Activated T-helper 1 cell treated with anti-CD3 and anti-CD28 coated beads, Interleukin-12 subunit alpha, Interleukin-12 subunit beta, Interleukin-2, Interleukin-4 antibody, amounts not matched to agents 30 ng/mL and 10 ng/mL and 1 ng/mL, durations not matched to agents 14 hours and 24 hours and 36 hours (primary cell): ENCODE measurements at regions not wholly inside any gene's neighbourhood (a gene's known extent, or its start where the extent isn't known, plus 50 kb on each side); places are given as distances from the start of the nearest gene placed in this dataset.

Experiments used
- DNase-seq: peaks from one replicate; pipeline ENCODE4 v3.0.0; 2021; ENCODE audit warnings: low spot score
- H3K27ac Mint-ChIP-seq: one replicate; pipeline ENCODE4 v1.8.0; 2021; ENCODE audit warnings: mild to moderate bottlenecking, mixed read lengths
- H3K27me3 Mint-ChIP-seq: one replicate; pipeline ENCODE4 v1.8.0; 2022; ENCODE audit warnings: mild to moderate bottlenecking, moderate library complexity, mixed read lengths; ENCODE audit not compliant: insufficient read depth
- H3K36me3 Mint-ChIP-seq: one replicate; pipeline ENCODE4 v1.8.0; 2021; ENCODE audit warnings: low read depth, mixed read lengths
- H3K4me1 Mint-ChIP-seq: one replicate; pipeline ENCODE4 v1.8.0; 2021; ENCODE audit warnings: low read depth, mixed read lengths
- H3K4me3 Mint-ChIP-seq: one replicate; pipeline ENCODE4 v1.8.0; 2021; ENCODE audit warnings: mild to moderate bottlenecking, moderate library complexity, mixed read lengths
- H3K9me3 Mint-ChIP-seq: one replicate; pipeline ENCODE4 v1.8.0; 2021; ENCODE audit warnings: mixed read lengths
- intact Hi-C: fragments of 100-400 bp; cut with micrococcal nuclease; formaldehyde crosslinking; loops from one replicate; pipeline ENCODE4 v1.15.1; 2024

- H3K27me3 Mint-ChIP-seq, result peaks cover 4% of the 10 kb centered on the region
Observed at GRCh38 chr11:10627816-10628215, 59.4 kb upstream of the LYVE1 start.

GRCh38 chr11:10627291-10627690, 58.8 kb upstream of the LYVE1 start:
- H3K27me3 Mint-ChIP-seq, result peaks cover 4% of the 10 kb centered on the region
- H3K27ac Mint-ChIP-seq, result no peak overlapping the region
- no peak overlapping the region for H3K4me3 Mint-ChIP-seq
- H3K4me1 Mint-ChIP-seq, result peaks cover 14% of the 10 kb centered on the region
- intact Hi-C loops, result no loop called here
- DNase-seq, result no peak
- H3K36me3 Mint-ChIP-seq, result no peaks in the 10 kb centered on the region
- H3K9me3 Mint-ChIP-seq, result no peaks in the 10 kb centered on the region

More at GRCh38 chr11:10627816-10628215, 59.4 kb upstream of the LYVE1 start:
- H3K4me1 Mint-ChIP-seq, result peaks cover 14% of the 10 kb centered on the region
- no peaks in the 10 kb centered on the region for H3K36me3 Mint-ChIP-seq
- H3K9me3 Mint-ChIP-seq, result no peaks in the 10 kb centered on the region
- no peak overlapping the region for H3K27ac Mint-ChIP-seq
- no peak for DNase-seq
- no peak overlapping the region for H3K4me3 Mint-ChIP-seq
- intact Hi-C loops, result no loop called here

GRCh38 chr11:10625982-10626311, 57.5 kb upstream of the LYVE1 start:
- DNase-seq, result no peak
- Mint-ChIP-seq H3K4me1 (peaks cover 14% of the 10 kb centered on the region), H3K27me3 (peaks cover 4% of the 10 kb centered on the region), H3K4me3 (no peak overlapping the region), H3K9me3 (no peaks in the 10 kb centered on the region), H3K27ac (no peak overlapping the region), H3K36me3 (no peaks in the 10 kb centered on the region)
- intact Hi-C loops, result no loop called here

- H3K27ac Mint-ChIP-seq, result no peak overlapping the region
- H3K36me3 Mint-ChIP-seq, result no peaks in the 10 kb centered on the region
- no peak overlapping the region for H3K4me3 Mint-ChIP-seq
- H3K27me3 Mint-ChIP-seq, result peaks cover 6% of the 10 kb centered on the region
- peaks cover 14% of the 10 kb centered on the region for H3K4me1 Mint-ChIP-seq
- intact Hi-C loops, result no loop called here
- DNase-seq, result no peak
- H3K9me3 Mint-ChIP-seq, result no peaks in the 10 kb centered on the region
Observed at GRCh38 chr11:10625281-10625981, 57.0 kb upstream of the LYVE1 start.

- Mint-ChIP-seq H3K4me3 (no peak overlapping the region), H3K36me3 (no peaks in the 10 kb centered on the region), H3K9me3 (no peaks in the 10 kb centered on the region), H3K27me3 (peaks cover 3% of the 10 kb centered on the region), H3K4me1 (peaks cover 14% of the 10 kb centered on the region), H3K27ac (peak overlapping the region; percentile 49)
- DNase-seq, result no peak
- intact Hi-C loops, result loop anchor here (1.0 kb wide), 1 partner anchor 111 kb away; no protein-coding TSS in a partner anchor
Observed at GRCh38 chr11:10623797-10624761, 55.6 kb upstream of the LYVE1 start.

- peaks cover 14% of the 10 kb centered on the region for H3K4me1 Mint-ChIP-seq
- no peak overlapping the region for H3K4me3 Mint-ChIP-seq
- H3K9me3 Mint-ChIP-seq, result no peaks in the 10 kb centered on the region
- H3K36me3 Mint-ChIP-seq, result no peaks in the 10 kb centered on the region
- H3K27ac Mint-ChIP-seq, result peak overlapping the region; percentile 66
- no peak for DNase-seq
- peaks cover 3% of the 10 kb centered on the region for H3K27me3 Mint-ChIP-seq
- intact Hi-C loops, result no loop called here
Observed at GRCh38 chr11:10622957-10623791, 54.7 kb upstream of the LYVE1 start.

GRCh38 chr11:10622108-10622507, 53.6 kb upstream of the LYVE1 start:
- no peaks in the 10 kb centered on the region for H3K9me3 Mint-ChIP-seq
- intact Hi-C loops, result no loop called here

GRCh38 chr11:10619131-10619680, 50.7 kb upstream of the LYVE1 start:
- no peak overlapping the region for H3K27ac Mint-ChIP-seq

More at GRCh38 chr11:10622108-10622507, 53.6 kb upstream of the LYVE1 start:
- Mint-ChIP-seq H3K4me1 (peaks cover 14% of the 10 kb centered on the region), H3K27me3 (peaks cover 10% of the 10 kb centered on the region), H3K27ac (peak overlapping the region; percentile 14), H3K36me3 (no peaks in the 10 kb centered on the region), H3K4me3 (no peak overlapping the region)
- DNase-seq, result no peak

GRCh38 chr11:10618490-10618889, 50.0 kb upstream of the LYVE1 start:
- H3K4me1 Mint-ChIP-seq, result peaks cover 7% of the 10 kb centered on the region
- H3K27me3 Mint-ChIP-seq, result peaks cover 10% of the 10 kb centered on the region
- H3K4me3 Mint-ChIP-seq, result no peak overlapping the region

More at GRCh38 chr11:10619131-10619680, 50.7 kb upstream of the LYVE1 start:
- Mint-ChIP-seq H3K36me3 (no peaks in the 10 kb centered on the region), H3K4me1 (peaks cover 14% of the 10 kb centered on the region), H3K4me3 (no peak overlapping the region), H3K27me3 (peaks cover 10% of the 10 kb centered on the region), H3K9me3 (no peaks in the 10 kb centered on the region)
- intact Hi-C loops, result no loop called here
- no peak for DNase-seq

More at GRCh38 chr11:10618490-10618889, 50.0 kb upstream of the LYVE1 start:
- Mint-ChIP-seq H3K36me3 (no peaks in the 10 kb centered on the region), H3K27ac (no peak overlapping the region), H3K9me3 (no peaks in the 10 kb centered on the region)
- DNase-seq, result no peak
- intact Hi-C loops, result no loop called here
